GM12873 (cell line): ENCODE measurements at regions not wholly inside any gene's neighbourhood (a gene's known extent, or its start where the extent isn't known, plus 50 kb on each side); places are given as distances from the start of the nearest gene placed in this dataset.

Experiments used
- TF ChIP-seq, protein P1 (sequence below): IDR thresholded peaks from 2 replicates; pipeline ENCODE4 v1.5.1; 2012; ENCODE audit warnings: low read depth, mild to moderate bottlenecking, moderate library complexity, low read length, control low read depth; ENCODE audit not compliant: insufficient read depth; ENCODE audit errors: missing control alignments

DNA sequence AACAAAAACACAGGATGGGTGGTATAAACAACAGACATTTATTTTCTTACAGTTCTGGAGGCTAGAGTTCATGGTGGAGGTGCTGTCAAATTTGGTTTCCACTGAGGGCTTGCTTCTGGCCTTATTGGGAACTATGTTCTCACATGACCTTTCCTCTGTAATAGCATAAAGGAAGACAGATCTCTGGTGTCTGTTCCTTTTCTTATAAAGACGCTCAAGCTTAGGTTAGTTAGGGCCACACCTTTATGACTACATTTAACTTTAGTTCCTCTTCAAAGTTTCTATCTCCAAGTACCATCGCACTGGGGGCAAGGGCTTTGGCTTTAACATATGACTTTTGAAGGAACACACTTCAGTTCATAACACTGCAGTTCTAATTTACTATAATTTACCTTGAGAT, 543.8 kb upstream of the CPEB2 start:
- TF ChIP-seq, protein P1, sequence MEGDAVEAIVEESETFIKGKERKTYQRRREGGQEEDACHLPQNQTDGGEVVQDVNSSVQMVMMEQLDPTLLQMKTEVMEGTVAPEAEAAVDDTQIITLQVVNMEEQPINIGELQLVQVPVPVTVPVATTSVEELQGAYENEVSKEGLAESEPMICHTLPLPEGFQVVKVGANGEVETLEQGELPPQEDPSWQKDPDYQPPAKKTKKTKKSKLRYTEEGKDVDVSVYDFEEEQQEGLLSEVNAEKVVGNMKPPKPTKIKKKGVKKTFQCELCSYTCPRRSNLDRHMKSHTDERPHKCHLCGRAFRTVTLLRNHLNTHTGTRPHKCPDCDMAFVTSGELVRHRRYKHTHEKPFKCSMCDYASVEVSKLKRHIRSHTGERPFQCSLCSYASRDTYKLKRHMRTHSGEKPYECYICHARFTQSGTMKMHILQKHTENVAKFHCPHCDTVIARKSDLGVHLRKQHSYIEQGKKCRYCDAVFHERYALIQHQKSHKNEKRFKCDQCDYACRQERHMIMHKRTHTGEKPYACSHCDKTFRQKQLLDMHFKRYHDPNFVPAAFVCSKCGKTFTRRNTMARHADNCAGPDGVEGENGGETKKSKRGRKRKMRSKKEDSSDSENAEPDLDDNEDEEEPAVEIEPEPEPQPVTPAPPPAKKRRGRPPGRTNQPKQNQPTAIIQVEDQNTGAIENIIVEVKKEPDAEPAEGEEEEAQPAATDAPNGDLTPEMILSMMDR, result no peak

DNA sequence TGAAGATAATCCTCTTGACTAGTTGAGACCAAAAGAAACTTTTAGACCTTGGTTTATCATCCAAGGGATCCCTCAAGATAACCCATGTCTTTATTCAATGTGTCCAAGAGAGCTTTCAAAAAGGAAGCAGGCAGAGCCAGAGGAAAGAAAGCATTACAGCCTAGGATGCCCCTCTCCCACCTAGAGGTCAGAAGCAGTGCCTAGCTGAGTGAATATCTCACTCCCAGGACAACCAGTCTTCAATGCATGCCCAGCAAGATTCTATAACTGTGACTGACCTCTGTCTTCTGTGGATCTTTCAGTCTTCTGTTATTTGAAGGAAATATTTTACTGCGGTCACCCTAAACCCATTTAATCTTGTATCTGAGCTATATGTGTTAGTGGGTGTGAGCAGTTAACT, 537.2 kb upstream of the CPEB2 start:
- TF ChIP-seq, protein P1, result no peak

DNA sequence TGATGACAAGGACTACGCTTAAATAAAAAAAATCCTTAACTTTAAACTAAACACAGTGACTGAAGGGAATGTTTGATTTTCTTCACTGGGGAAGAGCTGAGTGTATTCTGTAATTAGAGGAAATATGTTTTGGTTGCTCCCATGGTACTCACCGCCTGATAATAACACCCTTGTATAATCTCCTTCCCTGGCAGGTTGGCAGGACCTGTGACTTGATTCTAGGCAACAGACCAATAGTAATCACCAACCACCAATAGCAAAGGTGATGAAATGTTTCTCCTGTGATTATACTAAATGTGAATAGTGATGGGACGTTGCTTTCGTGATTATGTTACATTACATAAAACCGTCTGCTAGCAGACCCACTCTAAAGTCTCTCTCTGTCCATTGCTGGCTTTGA, 536.8 kb upstream of the CPEB2 start:
- TF ChIP-seq, protein P1, result no peak

DNA sequence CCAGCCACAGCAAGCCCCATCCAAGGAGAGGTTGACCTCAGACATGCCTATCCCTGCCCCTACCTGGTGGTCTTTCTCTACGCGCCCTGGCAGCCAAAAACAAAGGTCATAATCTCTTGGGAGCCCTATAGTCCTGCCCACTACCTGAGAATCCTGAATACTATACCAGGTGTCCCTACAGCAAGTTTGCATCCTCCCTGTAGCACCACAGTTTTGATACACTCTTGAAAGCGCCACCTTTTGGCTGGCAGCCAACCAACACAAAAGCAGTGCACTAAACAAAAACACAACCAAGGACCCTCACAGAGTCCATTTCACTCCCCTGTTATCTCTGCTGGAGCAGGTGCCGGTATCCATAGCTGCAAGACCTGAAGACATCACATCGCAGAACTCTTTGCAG, 523.8 kb upstream of the CPEB2 start:
- TF ChIP-seq, protein P1, result no peak

DNA sequence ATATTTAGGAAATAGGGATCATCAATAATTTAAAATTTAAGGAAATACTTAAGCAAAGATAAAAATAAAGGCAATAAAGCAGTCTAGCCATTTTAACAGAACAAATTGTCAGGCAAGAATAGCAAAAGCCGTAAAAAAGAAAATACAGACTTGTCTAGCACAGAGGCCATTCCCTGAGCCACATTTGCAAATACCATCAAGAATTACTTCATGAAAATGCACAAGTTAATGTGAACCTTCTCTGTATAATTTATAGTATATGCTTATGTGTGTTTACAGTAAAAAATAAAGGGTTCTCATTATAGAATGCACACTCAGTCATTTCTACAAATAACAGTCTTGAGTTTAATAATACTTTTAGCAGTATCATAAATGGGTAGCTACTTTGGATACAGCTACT, 505.9 kb upstream of the CPEB2 start:
- TF ChIP-seq, protein P1, result no peak

DNA sequence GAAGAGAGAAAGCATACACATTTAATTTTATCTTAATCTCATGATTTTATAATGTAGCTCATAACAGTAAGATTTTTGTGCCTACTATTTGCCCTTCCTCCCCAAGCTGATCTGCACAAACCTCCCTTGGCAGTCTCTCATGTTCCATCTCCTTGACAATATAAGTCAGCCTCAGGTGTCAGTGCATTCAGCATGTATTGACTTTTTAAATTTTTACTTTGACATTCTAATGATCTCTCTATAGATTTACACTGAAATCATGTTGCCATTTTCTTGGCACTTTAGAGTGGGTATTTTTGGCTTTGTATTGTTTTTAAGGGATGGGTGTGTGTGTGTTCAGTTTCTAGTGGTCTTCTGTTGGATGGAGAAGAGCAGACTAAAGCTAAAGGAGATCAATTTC, 505.3 kb upstream of the CPEB2 start:
- TF ChIP-seq, protein P1, result no peak

DNA sequence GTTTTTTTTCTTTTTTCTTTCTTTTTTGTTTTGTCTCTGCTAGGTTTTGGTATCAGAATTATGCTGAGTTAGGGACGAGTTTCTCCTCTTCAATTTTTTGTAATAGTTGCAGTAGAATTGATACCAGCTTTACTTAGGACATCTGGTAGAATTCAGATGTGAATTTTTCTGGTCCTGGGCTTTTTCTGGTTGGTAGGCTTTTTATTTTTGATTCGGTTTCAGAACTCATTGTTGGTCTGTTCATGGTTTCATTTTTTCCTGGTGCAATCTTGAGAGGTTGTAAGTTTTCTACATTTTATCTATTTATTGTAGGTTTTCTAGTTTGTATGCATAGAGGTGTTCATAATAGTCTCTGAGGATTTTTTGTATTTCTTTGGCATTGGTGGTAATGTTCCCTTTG, 498.1 kb upstream of the CPEB2 start:
- TF ChIP-seq, protein P1, result no peak
